Testis (tissue), 2 donors: ENCODE measurements at regions not wholly inside any gene's neighbourhood (a gene's known extent, or its start where the extent isn't known, plus 50 kb on each side); places are given as distances from the start of the nearest gene placed in this dataset.
"Not testable (repeated sequence)": the region's sequence is repeated elsewhere in the genome, so short reads cannot be mapped to it uniquely, and the experiment has no call there.

Experiments used
- DNase-seq: peaks from one replicate; pipeline ENCODE4 v3.0.0-alpha.2; 2019
- H3K27ac ChIP-seq, 2 donors: fragments of 200-600 bp; sonication (generic); one replicate each; pipeline ENCODE4 v1.5.1; 2019
- H3K27me3 ChIP-seq: fragments of 200-600 bp; sonication (generic); one replicate; pipeline ENCODE4 v1.5.1; 2019
- H3K36me3 ChIP-seq: fragments of 200-600 bp; sonication (generic); one replicate; pipeline ENCODE4 v1.5.1; 2017; ENCODE audit warnings: low read depth; ENCODE audit errors: missing control alignments
- H3K4me1 ChIP-seq: fragments of 200-600 bp; sonication (generic); one replicate; pipeline ENCODE4 v1.5.1; 2019
- H3K4me3 ChIP-seq, 2 donors: fragments of 200-600 bp; sonication (generic); one replicate each; pipeline ENCODE4 v1.5.1; 2017 to 2019
- H3K9me3 ChIP-seq: fragments of 200-600 bp; sonication (generic); one replicate; pipeline ENCODE4 v1.5.1; 2017
- POLR2A ChIP-seq: fragments of 450-650 bp; IDR thresholded peaks from one replicate; pipeline ENCODE4 v1.6.1; 2017; ENCODE audit warnings: antibody characterized with exemption, mild to moderate bottlenecking, moderate library complexity
- WGBS, 2 donors: methylation state at CpG; one replicate each; pipeline ENCODE4 v1.1.5; 2018; 5-methylcytosine and 5-hydroxymethylcytosine counted together
- intact Hi-C: fragments of 100-400 bp; cut with DNase I; formaldehyde crosslinking; loops from one replicate; pipeline ENCODE4 v1.15.1; 2023; ENCODE audit warnings: low total_unique reads
- TF ChIP-seq, protein P1 (sequence below), 3 experiments: fragments of 450-650 bp in 2 of 3; fragments of 200-600 bp in 1 of 3; sonication (generic) in 1 of 3; IDR thresholded peaks; one replicate each; pipeline ENCODE4 v1.5.1; 2016 to 2019; ENCODE audit warnings: antibody characterized with exemption in 3 of 3, mild to moderate bottlenecking in 2 of 3, moderate library complexity in 1 of 3

DNA sequence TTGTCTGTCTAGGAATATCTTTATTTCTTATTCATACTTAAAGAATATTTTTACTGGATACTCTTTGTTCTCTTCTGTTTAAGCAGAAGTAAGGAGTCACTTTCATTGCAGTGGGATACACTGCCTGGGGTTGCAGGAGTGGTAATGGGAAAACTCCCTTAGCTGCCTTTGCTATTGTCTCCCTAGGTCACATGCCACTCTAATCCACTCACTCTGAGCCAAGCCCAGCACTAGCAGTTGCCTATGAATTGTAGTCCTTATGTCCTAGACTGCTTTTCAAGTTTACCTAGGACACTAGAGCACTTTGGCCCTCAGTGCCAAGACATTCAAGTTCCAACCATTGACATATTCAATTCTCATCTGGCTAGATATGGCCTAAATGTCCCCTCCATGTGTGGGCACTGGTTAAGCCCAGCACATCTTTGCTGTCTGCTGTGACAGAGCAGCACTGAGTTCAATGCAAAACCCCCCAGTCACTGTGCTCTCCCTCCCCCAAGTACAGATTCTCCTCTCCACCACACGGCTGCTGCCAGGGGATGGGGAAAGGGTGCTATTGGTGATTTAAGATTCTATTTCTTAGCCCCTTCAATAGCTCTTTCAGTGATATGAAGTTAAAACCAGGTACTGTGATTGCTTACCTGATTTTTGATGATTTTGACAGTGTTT lies 991.7 kb upstream of the KCND2 start:
- intact Hi-C loops = no loop called here
- no peak for TF ChIP-seq POLR2A
- TF ChIP-seq, protein P1, sequence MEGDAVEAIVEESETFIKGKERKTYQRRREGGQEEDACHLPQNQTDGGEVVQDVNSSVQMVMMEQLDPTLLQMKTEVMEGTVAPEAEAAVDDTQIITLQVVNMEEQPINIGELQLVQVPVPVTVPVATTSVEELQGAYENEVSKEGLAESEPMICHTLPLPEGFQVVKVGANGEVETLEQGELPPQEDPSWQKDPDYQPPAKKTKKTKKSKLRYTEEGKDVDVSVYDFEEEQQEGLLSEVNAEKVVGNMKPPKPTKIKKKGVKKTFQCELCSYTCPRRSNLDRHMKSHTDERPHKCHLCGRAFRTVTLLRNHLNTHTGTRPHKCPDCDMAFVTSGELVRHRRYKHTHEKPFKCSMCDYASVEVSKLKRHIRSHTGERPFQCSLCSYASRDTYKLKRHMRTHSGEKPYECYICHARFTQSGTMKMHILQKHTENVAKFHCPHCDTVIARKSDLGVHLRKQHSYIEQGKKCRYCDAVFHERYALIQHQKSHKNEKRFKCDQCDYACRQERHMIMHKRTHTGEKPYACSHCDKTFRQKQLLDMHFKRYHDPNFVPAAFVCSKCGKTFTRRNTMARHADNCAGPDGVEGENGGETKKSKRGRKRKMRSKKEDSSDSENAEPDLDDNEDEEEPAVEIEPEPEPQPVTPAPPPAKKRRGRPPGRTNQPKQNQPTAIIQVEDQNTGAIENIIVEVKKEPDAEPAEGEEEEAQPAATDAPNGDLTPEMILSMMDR (IDR thresholded peaks at IDR 0.05) = no peak
- Histone ChIP-seq H3K36me3 (no peaks in the 10 kb centered on the region), H3K4me1 (no peaks in the 10 kb centered on the region), H3K27ac (no peak overlapping the region), H3K27me3 (no peaks in the 10 kb centered on the region), H3K9me3 (no peaks in the 10 kb centered on the region), H3K4me3 (no peak overlapping the region)
- WGBS, 2 donors = 85 to 91% methylated on average over 1 of the region's 1 CpG
- DNase-seq = no peak

DNA sequence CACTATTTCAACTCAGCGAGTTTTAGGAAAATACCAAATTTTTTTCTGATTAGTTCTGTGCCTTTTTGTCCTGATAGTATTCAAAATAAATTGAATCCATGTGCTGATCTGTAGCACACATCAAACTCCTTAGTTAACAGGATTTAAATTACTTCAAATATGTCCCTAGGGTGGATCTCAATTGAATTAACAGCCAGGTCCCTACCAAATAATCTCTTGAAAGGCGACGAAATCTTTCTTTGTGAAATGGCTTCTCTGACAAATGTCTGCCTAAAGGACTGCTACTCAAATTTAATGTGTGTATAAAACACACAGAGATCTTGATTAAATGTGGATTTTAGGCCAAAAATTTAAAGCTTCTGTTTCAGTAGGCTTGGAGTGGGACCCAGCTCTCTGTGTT lies 989.6 kb upstream of the KCND2 start:
- 71 to 79% methylated on average over 3 of the region's 3 CpGs for WGBS, 2 donors
- DNase-seq = no peak
- intact Hi-C loops = no loop called here
- Histone ChIP-seq H3K4me3 (no peak overlapping the region), H3K36me3 (no peaks in the 10 kb centered on the region), H3K27me3 (no peaks in the 10 kb centered on the region), H3K9me3 (no peaks in the 10 kb centered on the region), H3K4me1 (no peaks in the 10 kb centered on the region), H3K27ac (no peak overlapping the region)
- no peak for TF ChIP-seq POLR2A
- TF ChIP-seq, protein P1 (IDR thresholded peaks at IDR 0.05) = no peak

DNA sequence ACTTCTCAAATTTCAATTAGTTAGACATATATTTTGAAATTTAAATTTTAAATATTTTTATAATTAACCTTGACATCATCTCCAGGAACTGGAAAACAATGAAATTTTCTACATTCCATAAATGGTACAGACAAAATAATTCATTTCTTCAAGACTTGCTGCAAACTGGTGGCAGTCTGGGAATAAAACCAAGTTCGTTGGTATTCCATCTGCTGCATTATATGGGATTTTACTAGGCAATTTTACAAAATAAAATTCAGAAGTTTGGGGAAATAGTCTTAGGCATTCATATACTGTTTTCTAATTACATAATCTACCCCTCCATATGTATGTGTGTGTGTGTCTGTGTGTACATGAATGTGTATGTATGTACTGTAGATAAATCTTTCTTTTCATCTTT lies 984.6 kb upstream of the KCND2 start:
- H3K27me3 ChIP-seq = no peaks in the 10 kb centered on the region
- H3K36me3 ChIP-seq = no peaks in the 10 kb centered on the region
- no peaks in the 10 kb centered on the region for H3K4me1 ChIP-seq
- no peak overlapping the region for H3K27ac ChIP-seq
- H3K4me3 ChIP-seq = no peak overlapping the region
- intact Hi-C loops = no loop called here
- 81 to 93% methylated on average over 1 of the region's 1 CpG for WGBS, 2 donors
- no peak for DNase-seq
- H3K9me3 ChIP-seq = no peaks in the 10 kb centered on the region
- no peak for TF ChIP-seq POLR2A
- TF ChIP-seq, protein P1 (IDR thresholded peaks at IDR 0.05) = no peak

DNA sequence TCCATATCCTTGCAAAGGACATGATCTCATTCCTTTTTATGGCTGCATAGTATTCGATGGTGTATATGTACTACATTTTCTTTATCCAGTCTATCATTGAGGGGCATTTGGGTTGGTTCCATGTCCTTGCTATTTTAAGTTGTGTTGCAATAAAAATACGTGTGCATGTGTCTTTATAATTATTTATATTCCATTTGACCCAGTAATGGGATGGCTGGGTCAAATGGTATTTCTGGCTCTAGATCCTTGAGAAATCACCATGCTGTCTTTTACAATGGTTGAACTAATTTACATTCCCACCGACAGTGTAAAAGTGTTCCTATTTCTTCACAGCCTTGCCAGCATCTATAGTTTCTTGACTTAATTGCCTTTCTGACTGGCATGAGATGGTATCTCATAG lies 972.6 kb upstream of the KCND2 start:
- 85 to 87% methylated on average over 3 of the region's 3 CpGs for WGBS, 2 donors
- H3K9me3 ChIP-seq, intact Hi-C loops, H3K27ac ChIP-seq, H3K27me3 ChIP-seq, DNase-seq, H3K36me3 ChIP-seq, H3K4me1 ChIP-seq, H3K4me3 ChIP-seq: not testable (repeated sequence)

DNA sequence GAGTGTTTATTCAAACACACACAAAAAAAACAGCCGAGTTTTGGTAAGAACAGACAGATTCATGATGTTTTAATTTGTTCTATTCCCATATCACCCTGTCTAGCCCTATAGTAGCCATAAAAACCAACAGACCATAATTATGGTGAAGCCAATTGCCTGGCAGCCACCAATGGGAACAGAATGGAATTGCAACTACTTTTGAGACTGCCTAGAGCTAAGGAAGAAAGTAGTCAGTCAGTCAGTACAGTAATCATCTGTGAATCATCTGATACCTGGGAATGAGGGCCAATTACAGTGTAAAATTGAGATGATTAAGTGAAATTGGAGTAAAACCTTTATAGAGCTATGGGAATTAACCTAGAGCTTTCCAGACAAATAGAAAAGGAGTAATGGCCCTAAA lies 952.7 kb upstream of the KCND2 start:
- Histone ChIP-seq H3K9me3 (no peaks in the 10 kb centered on the region), H3K4me3 (no peak overlapping the region), H3K36me3 (no peaks in the 10 kb centered on the region), H3K4me1 (no peaks in the 10 kb centered on the region), H3K27me3 (no peaks in the 10 kb centered on the region), H3K27ac (no peak overlapping the region)
- DNase-seq = no peak
- intact Hi-C loops = no loop called here
- TF ChIP-seq, protein P1 (IDR thresholded peaks at IDR 0.05) = no peak
- TF ChIP-seq POLR2A = no peak
- 58 to 67% methylated on average over 1 of the region's 1 CpG for WGBS, 2 donors
